Muscle layer of duodenum (tissue), 2 donors: ENCODE measurements at regions not wholly inside any gene's neighbourhood (a gene's known extent, or its start where the extent isn't known, plus 50 kb on each side); places are given as distances from the start of the nearest gene placed in this dataset.

Experiments used
- H3K27ac ChIP-seq: one replicate; pipeline ENCODE4 v1.7.0; 2013; ENCODE audit warnings: mild to moderate bottlenecking, low read length
- H3K27me3 ChIP-seq: one replicate; pipeline ENCODE4 v1.7.0; 2013; ENCODE audit warnings: low read depth, mild to moderate bottlenecking, control low read depth, low read length
- H3K36me3 ChIP-seq, 2 donors: one replicate each; pipeline ENCODE4 v1.7.0; 2013; ENCODE audit warnings: low read length in 2 of 2, control low read depth in 1 of 2, mild to moderate bottlenecking in 1 of 2; ENCODE audit not compliant: insufficient read depth in 2 of 2, control insufficient read depth in 1 of 2
- H3K4me1 ChIP-seq, 2 donors: one replicate each; pipeline ENCODE4 v1.7.0; 2013; ENCODE audit warnings: low read length in 2 of 2, mild to moderate bottlenecking in 2 of 2, control low read depth in 1 of 2, moderate library complexity in 1 of 2; ENCODE audit not compliant: insufficient read depth in 2 of 2, control insufficient read depth in 1 of 2
- H3K4me3 ChIP-seq, 2 donors: one replicate each; pipeline ENCODE4 v1.7.0; 2013; ENCODE audit warnings: low read length in 2 of 2, low read depth in 1 of 2, mild to moderate bottlenecking in 1 of 2
- H3K9me3 ChIP-seq, 2 donors: one replicate each; pipeline ENCODE4 v1.7.0; 2013; ENCODE audit warnings: low read length in 2 of 2, control low read depth in 1 of 2, mild to moderate bottlenecking in 1 of 2; ENCODE audit not compliant: control insufficient read depth in 1 of 2
- donor health status: healthy.

DNA sequence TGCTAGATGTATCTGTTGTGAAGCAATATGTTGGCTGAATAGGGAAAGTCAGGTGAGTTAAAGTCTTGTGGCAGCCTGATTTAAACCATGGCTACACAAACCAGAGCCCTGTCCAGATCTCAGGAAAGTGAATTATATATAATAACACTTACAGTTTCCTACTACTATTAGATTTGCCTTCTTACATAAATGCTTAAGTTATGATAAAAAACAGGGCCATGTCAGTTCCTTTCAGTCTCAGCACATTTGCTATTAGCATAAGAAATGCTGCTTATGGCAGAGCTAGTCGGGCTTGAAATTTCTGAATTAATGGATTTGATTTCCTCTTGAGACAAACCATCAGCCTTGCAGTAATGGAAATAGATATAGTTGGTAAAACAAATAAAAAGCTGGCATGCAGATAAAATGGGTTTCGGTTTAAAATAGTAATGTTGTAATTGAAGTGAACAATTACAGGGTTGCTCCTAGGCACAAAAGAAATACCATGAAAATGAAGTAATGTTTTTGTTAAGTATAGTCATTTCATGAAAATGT is 664.2 kb upstream of the ZNF608 start:
- no peak overlapping the region for H3K4me3 ChIP-seq
- no peaks in the 10 kb centered on the region for H3K36me3 ChIP-seq
- peaks cover 21 to 50% of the 10 kb centered on the region in 2 donors for H3K4me1 ChIP-seq
- H3K9me3 ChIP-seq = peaks cover 0 to 3% of the 10 kb centered on the region in 2 donors
- peak overlapping the region; percentile 68 for H3K27ac ChIP-seq
- no peaks in the 10 kb centered on the region for H3K27me3 ChIP-seq

DNA sequence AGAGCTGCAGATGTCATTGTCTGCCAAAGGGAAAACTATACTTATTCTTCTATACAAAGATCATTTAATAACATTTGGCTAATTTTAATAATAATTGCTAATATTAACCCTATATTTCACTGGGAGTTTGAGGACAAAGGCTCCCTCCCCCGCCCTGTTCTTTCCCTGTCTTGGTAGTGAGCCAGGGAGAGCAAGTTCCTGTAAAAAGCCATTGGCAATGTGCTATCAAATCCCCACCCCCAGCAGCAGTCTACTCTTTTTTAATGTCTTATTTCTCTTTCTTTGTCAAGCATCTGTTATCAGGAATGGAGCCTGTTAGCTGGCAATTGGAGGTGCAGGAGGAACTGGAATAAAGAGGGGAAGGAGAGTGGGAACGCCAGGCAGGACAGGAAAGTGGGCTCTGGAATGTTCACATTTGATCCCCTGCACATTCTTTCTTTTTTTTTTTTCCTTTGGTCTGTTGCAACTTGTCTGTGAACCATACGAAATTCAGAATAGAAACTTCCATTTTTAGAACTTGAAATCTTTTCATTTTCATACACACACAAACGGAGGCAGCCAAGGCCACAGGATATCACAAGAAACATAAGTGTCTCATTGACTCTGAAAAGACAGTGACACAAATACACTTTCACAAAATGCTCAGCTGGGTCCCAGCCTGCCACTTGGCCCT is 664.8 kb upstream of the ZNF608 start:
- Histone ChIP-seq H3K4me3 (peak overlapping the region; percentile 3 to 45), H3K27me3 (no peaks in the 10 kb centered on the region), H3K36me3 (no peaks in the 10 kb centered on the region), H3K27ac (peak overlapping the region; percentile 68), H3K9me3 (no peaks in the 10 kb centered on the region), H3K4me1 (peaks cover 21 to 50% of the 10 kb centered on the region in 2 donors)

DNA sequence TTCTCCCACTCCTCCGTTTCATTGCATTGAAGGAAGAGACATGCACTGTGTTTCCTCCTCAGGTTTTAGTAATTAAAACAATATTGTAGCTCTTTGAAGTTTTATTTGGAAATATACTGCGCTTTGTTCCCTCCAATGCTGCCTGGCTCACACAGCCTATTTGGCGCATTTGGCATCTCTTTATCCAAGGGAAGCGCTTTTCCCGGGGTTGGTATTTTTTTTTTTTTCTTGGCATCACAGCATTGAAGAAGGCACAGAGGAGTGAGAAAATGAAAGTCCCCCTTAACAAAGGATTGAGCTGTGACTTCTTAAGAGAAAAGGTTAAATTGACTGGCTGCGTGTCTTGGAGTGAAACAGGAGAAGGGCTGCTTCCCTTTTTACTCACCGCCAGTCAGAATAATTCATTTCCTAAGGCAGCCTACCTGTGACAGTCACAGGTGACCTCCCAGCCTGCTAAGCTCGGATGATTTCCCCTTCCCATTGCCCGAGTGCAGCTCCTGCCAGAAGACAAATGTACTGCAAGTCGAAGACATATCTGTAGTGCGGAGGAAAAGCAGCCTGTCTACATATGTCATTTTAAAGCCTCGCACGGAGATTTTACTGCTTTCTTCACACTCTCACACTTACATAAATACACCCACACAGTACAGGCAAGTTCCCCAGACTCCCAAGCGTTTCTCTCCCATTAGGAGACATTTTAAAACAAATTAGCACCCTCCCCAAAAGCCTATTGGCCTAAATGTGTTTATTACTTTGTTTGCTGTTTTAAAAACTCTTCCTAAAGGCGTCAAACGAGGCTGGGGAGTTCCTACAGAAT is 665.5 kb upstream of the ZNF608 start:
- Histone ChIP-seq H3K4me3 (peak overlapping the region; percentile 14 to 45), H3K27ac (peak overlapping the region; percentile 45), H3K4me1 (peaks cover 21 to 50% of the 10 kb centered on the region in 2 donors), H3K36me3 (no peaks in the 10 kb centered on the region), H3K27me3 (no peaks in the 10 kb centered on the region), H3K9me3 (no peaks in the 10 kb centered on the region)

DNA sequence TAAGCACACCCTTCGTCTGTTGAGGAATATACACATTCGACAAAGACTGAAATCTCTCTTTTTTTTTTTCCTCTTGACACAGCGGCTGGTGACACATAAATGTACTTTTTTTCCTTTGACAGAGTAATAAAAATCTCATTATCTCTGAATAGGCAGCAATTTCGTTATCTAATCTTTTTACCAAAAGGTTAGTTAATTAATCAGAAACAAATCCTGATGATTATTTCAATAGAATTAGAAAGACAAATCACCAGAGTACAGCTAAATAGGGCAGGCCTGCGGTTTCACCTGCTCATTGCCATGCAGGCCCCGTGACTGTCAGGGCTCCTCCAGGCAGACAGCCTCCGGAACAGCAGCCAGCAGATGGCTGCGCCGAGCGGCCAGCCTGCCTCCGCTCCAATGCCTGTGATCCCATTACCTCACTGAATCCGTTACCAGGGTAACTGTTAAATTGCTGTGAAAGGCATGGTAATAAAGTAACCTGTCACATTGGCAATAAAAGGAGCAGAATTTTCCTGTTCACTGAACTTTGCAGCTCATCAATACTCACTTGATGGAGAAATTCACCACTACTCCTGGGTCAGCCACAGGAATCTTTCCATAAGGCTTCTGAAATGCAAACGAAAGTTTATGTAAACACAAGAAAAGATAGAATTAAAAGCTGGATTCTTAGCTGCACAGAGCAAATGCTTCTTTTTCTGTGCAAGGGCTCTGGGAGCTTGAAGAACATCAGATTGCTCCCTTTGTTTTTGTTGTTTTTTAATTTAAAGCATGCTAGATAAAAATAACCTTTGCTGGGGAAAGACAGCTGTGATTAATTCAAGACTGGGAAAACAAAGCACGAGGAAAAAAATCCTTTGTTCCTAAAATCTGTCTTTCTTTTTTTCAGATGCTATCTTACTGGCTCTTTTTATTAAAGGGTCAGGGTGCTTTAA is 666.4 kb upstream of the ZNF608 start:
- Histone ChIP-seq H3K36me3 (no peaks in the 10 kb centered on the region), H3K27me3 (no peaks in the 10 kb centered on the region), H3K4me3 (peak overlapping the region; percentile 14 to 34), H3K27ac (peak overlapping the region; percentile 45), H3K4me1 (peaks cover 21 to 50% of the 10 kb centered on the region in 2 donors), H3K9me3 (no peaks in the 10 kb centered on the region)

DNA sequence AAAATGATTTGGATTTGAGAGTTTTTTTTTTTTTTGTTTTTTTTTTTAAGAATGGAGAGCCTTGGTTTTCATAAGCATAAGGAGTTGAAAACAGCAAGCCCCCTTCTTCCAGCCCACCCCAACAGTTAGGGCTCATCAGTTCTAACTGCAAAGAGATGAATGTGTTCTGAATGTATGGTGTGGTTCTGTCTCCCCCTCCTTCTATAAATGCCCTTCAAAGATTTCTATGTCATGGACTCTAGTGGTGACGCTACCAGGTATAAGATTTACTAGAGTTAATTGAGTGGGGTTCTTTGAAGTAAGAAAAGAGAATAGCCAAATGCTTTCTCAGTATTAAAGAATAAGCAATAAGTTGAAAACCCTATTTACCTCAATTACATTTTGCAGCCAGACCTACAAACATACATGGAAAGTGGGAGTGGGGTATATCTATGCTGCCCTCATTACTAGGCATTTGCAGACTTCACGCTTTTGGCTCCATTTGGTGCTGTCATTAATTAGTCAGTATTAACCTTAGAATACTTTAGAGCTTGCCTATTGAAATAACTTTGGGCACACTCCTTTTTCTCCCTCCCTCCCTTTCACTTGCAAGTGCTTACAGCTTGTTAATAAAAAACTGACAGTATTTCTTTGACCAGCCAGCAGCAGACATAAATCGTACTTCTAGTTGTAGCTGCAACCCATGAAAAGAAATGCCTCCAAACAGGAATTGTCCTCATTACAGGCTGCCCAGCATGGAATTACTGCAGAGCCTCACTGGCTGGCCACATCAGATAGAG is 667.2 kb upstream of the ZNF608 start:
- no peaks in the 10 kb centered on the region for H3K27me3 ChIP-seq
- no peak overlapping the region for H3K4me3 ChIP-seq
- H3K27ac ChIP-seq = no peak overlapping the region
- peaks cover 21 to 47% of the 10 kb centered on the region in 2 donors for H3K4me1 ChIP-seq
- H3K9me3 ChIP-seq = no peaks in the 10 kb centered on the region
- no peaks in the 10 kb centered on the region for H3K36me3 ChIP-seq

DNA sequence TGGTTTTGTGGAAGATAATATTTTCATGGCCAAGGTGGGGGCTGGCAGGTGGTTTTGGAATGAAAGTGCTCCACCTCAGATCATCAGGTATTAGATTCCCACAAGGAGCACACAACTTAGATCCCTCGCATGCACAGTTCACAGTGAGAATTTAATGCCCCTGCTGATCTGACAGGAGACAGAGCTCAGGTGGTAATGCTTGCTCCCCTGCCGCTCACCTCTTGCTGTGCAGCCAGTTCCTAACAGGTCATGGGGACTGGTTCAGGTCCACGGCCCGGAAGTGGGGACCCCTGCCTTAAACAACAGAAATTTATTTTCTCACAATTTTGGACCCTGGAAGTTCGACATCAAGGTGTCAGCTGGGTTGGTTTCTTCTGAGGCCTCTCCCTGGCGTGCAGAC is 668.7 kb upstream of the ZNF608 start:
- no peak overlapping the region for H3K4me3 ChIP-seq
- H3K9me3 ChIP-seq = no peaks in the 10 kb centered on the region
- H3K27me3 ChIP-seq = no peaks in the 10 kb centered on the region
- H3K27ac ChIP-seq = no peak overlapping the region
- no peaks in the 10 kb centered on the region for H3K36me3 ChIP-seq
- H3K4me1 ChIP-seq = peaks cover 15 to 33% of the 10 kb centered on the region in 2 donors

DNA sequence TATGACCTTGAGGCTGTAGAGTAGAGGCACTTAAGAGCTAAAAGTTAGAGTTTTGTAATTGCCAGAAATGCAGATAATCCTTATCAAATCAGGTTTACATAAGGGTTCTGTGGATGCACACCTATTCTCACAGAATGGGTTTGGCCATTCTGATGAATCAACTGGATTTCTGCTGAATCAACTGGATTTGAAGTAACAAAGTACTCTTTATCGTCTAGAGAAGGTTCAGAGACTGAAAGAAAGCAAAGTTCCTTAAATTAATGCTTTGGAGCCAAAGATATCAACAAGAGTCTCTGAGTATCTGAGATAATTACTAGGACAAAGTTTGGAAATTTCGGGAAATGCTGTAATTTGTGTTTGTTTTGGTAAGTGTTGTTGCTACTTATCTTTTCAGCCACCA is 669.6 kb upstream of the ZNF608 start:
- Histone ChIP-seq H3K4me3 (no peak overlapping the region), H3K36me3 (no peaks in the 10 kb centered on the region), H3K27me3 (no peaks in the 10 kb centered on the region), H3K4me1 (peaks cover 15 to 31% of the 10 kb centered on the region in 2 donors), H3K9me3 (no peaks in the 10 kb centered on the region), H3K27ac (no peak overlapping the region)

DNA sequence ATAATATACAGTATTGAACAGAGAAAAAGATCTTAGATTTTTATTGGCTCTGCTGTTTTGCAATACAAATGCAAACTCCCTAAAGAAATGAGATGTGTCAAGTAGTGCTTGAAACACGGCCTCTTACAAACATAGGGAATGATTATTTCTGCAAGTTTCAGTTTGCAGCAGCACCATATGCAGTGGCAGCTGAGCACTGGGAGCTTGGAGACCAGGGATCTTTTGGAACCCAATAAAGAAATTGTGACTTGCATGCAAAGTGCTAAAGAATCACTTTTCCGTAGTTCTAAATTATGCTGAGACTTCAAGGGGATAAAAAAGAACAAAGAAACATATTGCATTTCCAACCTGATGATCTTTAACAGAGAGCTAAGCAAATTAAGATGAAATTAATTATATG is 674.6 kb upstream of the ZNF608 start:
- H3K4me3 ChIP-seq = no peak overlapping the region
- no peaks in the 10 kb centered on the region for H3K36me3 ChIP-seq
- H3K9me3 ChIP-seq = no peaks in the 10 kb centered on the region
- H3K4me1 ChIP-seq = no peaks in the 10 kb centered on the region
- H3K27me3 ChIP-seq = no peaks in the 10 kb centered on the region
- H3K27ac ChIP-seq = no peak overlapping the region

DNA sequence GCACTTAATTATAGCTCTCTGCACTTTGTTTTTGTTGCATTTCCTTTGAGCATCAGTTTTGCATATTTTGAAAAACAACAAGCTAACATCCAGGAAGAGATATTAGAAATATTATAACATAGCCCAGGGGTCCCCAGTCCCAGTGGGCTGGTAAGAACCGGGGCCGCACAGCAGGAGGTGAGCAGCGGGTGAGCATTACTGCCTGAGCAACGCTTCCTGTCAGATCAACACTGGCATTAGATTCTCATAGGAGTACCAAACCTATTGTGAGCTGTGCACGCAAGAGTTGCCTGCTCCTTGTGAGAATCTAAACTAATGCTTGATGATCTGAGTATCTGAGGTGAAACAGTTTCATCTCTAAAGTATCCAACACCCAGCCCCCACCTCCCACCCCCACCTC is 675.9 kb upstream of the ZNF608 start:
- no peak overlapping the region for H3K4me3 ChIP-seq
- no peak overlapping the region for H3K27ac ChIP-seq

DNA sequence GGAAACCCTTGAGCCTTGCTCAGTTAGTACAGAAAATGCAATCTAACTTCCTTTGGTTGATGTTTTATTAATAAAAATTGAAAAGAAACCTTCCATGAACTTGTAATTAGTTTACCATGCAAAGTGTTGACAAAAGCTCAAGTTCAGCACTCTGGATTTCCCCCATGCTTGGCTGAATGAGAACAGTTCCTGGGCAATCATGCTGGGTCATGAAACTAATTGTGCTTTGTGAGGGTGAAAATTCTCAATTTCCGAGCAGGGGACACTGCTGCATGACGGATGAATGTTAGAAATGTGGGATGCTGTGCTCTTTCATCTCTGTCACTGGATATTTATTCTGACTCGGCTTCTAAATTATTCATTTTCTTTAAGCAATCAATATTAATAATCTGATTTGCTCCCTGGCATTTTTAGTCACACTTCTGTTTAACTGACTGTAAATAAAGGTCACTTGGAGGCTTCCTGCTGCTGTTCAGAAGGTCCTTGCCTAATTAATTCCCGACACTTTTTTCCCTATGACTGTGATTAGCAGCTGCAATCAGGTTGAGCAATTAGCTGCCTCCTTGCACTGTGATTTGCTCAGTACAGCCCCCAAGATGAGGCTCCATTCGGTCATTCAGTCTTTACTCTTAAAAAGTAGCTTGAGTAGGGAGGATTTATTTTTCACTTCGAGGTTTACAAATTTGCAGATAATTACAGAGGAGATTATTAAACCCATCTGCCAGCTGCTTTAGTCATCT is 678.1 kb upstream of the ZNF608 start:
- Histone ChIP-seq H3K4me1 (no peaks in the 10 kb centered on the region), H3K9me3 (no peaks in the 10 kb centered on the region), H3K36me3 (no peaks in the 10 kb centered on the region), H3K27me3 (no peaks in the 10 kb centered on the region), H3K4me3 (no peak overlapping the region), H3K27ac (no peak overlapping the region)

More for the DNA sequence above, 675.9 kb upstream of the ZNF608 start:
- Histone ChIP-seq H3K27me3 (no peaks in the 10 kb centered on the region), H3K4me1 (no peaks in the 10 kb centered on the region), H3K36me3 (no peaks in the 10 kb centered on the region), H3K9me3 (no peaks in the 10 kb centered on the region)
